GM10248 (cell line): ENCODE measurements at regions not wholly inside any gene's neighbourhood (a gene's known extent, or its start where the extent isn't known, plus 50 kb on each side); places are given as distances from the start of the nearest gene placed in this dataset.

Experiments
- CTCF ChIA-PET: fragments of 300-600 bp; sonication (Branson Sonifier 250); formaldehyde crosslinking; extraction: SDS; loops from one replicate; lab custom pipeline; 2021; ENCODE audit warnings: antibody characterized with exemption; lab: Yijun Ruan, JAX
- POLR2A ChIA-PET: fragments of 350-650 bp; sonication (Branson Sonifier 250); formaldehyde crosslinking; extraction: SDS; loops from one replicate; lab custom pipeline; 2020; ENCODE audit warnings: antibody characterized with exemption; lab: Yijun Ruan, JAX
- DNase-seq: peaks from one replicate; pipeline ENCODE4 v3.0.0; 2012; ENCODE audit errors: extremely low spot score
- CTCF ChIP-seq: IDR thresholded peaks from 2 replicates; pipeline ENCODE4 v1.5.1; 2012; ENCODE audit warnings: mild to moderate bottlenecking, low read depth; ENCODE audit errors: extremely low read depth, missing control alignments, control extremely low read depth

GRCh38 chr7:108736221-108736891, 166.7 kb downstream of the DNAJB9 start:
- TF ChIP-seq CTCF = no peak
- POLR2A ChIA-PET = no interaction called here
- CTCF ChIA-PET = interaction anchor here (0.9 kb wide), 1 partner anchor 11 kb away, joined by 3 read pairs; no protein-coding TSS in a partner anchor
- DNase-seq = no peak

- ChIA-PET POLR2A (no interaction called here), CTCF (interaction anchor here (2.2 kb wide), 1 partner anchor 17 kb away, joined by 5 read pairs; no protein-coding TSS in a partner anchor)
- DNase-seq = no peak
- no peak for TF ChIP-seq CTCF
Measured at GRCh38 chr7:108770981-108771745, 201.5 kb downstream of the DNAJB9 start.

GRCh38 chr7:108771853-108772252, 202.2 kb downstream of the DNAJB9 start:
- no peak for DNase-seq
- no peak for TF ChIP-seq CTCF
- ChIA-PET POLR2A (no interaction called here), CTCF (interaction anchor here (0.9 to 2.2 kb wide), 2 partner anchors 16 to 19 kb away, joined by 3 to 5 read pairs; no protein-coding TSS in a partner anchor)

- CTCF ChIA-PET = interaction anchor here (0.8 kb wide), 1 partner anchor 17 kb away, joined by 3 read pairs; no protein-coding TSS in a partner anchor
- DNase-seq = no peak
- POLR2A ChIA-PET = no interaction called here
- TF ChIP-seq CTCF = no peak
Measured at GRCh38 chr7:108777966-108778365, 208.3 kb downstream of the DNAJB9 start.

GRCh38 chr7:108789451-108789850, 219.8 kb downstream of the DNAJB9 start:
- ChIA-PET CTCF (no interaction called here), POLR2A (no interaction called here)
- no peak for TF ChIP-seq CTCF
- no peak for DNase-seq

- TF ChIP-seq CTCF = no peak
- no peak for DNase-seq
- POLR2A ChIA-PET = no interaction called here
- CTCF ChIA-PET = interaction anchor here (1.0 to 1.2 kb wide), 2 partner anchors 8 to 17 kb away, joined by 3 to 5 read pairs; no protein-coding TSS in a partner anchor
Measured at GRCh38 chr7:108794466-108794865, 224.8 kb downstream of the DNAJB9 start.
